ENCODE measurements at regions not wholly inside any gene's neighbourhood (a gene's known extent, or its start where the extent isn't known, plus 50 kb on each side); places are given as distances from the start of the nearest gene placed in this dataset.

GRCh38 chr6:164266851-164267250 lies 852.3 kb downstream of the QKI start:
- Histone ChIP-seq H2BK12ac (ENCODE audit: insufficient read length, low read depth, low read length) (no peak overlapping the region), H3K23ac (ENCODE audit: insufficient read length, low read depth, low read length) (no peak overlapping the region), H3K27me3 (ENCODE audit: insufficient read depth, low read length) (no peaks in the 10 kb centered on the region), H3K4me1 (ENCODE audit: insufficient read depth, low read length) (no peaks in the 10 kb centered on the region), H2BK20ac (ENCODE audit: low read depth, low read length, poor library complexity, severe bottlenecking) (no peak overlapping the region), H3K27ac (ENCODE audit: insufficient read length, low read depth, low read length) (no peak overlapping the region), H4K20me1 (ENCODE audit: control insufficient read depth, insufficient read depth, insufficient read length) (no peaks in the 10 kb centered on the region), H3K79me2 (ENCODE audit: insufficient read depth, low read length) (no peaks in the 10 kb centered on the region), H3K4ac (ENCODE audit: low read depth, low read length) (no peak overlapping the region), H3T11ph (ENCODE audit: low read length) (no peak overlapping the region), H3K9me3 (ENCODE audit: control insufficient read depth, low read depth, low read length) (no peaks in the 10 kb centered on the region), H2BK120ac (ENCODE audit: low read depth, low read length, poor library complexity, severe bottlenecking) (no peak overlapping the region), H2BK15ac (ENCODE audit: low read depth, low read length) (no peak overlapping the region), H3K79me1 (ENCODE audit: insufficient read depth, low read depth, low read length, poor library complexity, severe bottlenecking) (no peaks in the 10 kb centered on the region), H2AFZ (ENCODE audit: low read length) (no peak overlapping the region), H3K56ac (ENCODE audit: insufficient read length, low read depth, low read length) (no peak overlapping the region), H2AK5ac (ENCODE audit: insufficient read length, low read length) (no peak overlapping the region), H3K23me2 (ENCODE audit: insufficient read length, low read depth, low read length, poor library complexity, severe bottlenecking) (no peaks in the 10 kb centered on the region), H3K4me2 (ENCODE audit: insufficient read depth, insufficient read length, low read length) (no peak overlapping the region), H3K18ac (ENCODE audit: insufficient read length, low read depth, low read length) (no peak overlapping the region), H3K9ac (ENCODE audit: extremely low read depth, insufficient read length, low read length) (no peak overlapping the region), H4K91ac (ENCODE audit: insufficient read length, low read depth, low read length) (no peak overlapping the region), H4K8ac (replicated peaks; ENCODE audit: insufficient read length, low read depth, low read length) (no peak overlapping the region), H4K5ac (ENCODE audit: insufficient read length, low read depth, low read length) (no peak overlapping the region), H3K14ac (ENCODE audit: insufficient read depth, low read length) (no peak overlapping the region), H2BK5ac (ENCODE audit: insufficient read length, low read length) (no peak overlapping the region)
- no peak for DNase-seq
- no peak overlapping the region for H3K4me3 Mint-ChIP-seq
- no peak overlapping the region for H3K27ac Mint-ChIP-seq
- H3K9me3 Mint-ChIP-seq = no peaks in the 10 kb centered on the region; a peak in 2 of 5 replicates
- no peak for TF ChIP-seq CTCF (conservative IDR thresholded peaks at IDR 0.05)
- no peaks in the 10 kb centered on the region for H3K4me1 Mint-ChIP-seq
- no peaks in the 10 kb centered on the region; the same call in 1 of the 2 replicates for H3K27me3 Mint-ChIP-seq (ENCODE audit: low read depth)
- no CpG with 5 or more reads among the region's 3 CpGs for WGBS (ENCODE audit: extremely low coverage, insufficient read length, low lambda C conversion rate)
- no peaks in the 10 kb centered on the region for H3K36me3 Mint-ChIP-seq (ENCODE audit: insufficient read depth in 1 of 3, low read depth in 3 of 3)

Measured in H9 (cell line).